GM12878 (cell line): ENCODE measurements at regions not wholly inside any gene's neighbourhood (a gene's known extent, or its start where the extent isn't known, plus 50 kb on each side); places are given as distances from the start of the nearest gene placed in this dataset.

Experiments
- ATAC-seq: fragments of 200-7000 bp; cut with Tn5 transposase; 3 replicates; pipeline ENCODE4 v1.9.1; 2020; ENCODE audit warnings: mild to moderate bottlenecking, moderate library complexity
- BruUV-seq: library from RNA; stranded (reverse); fragments of 400-500 nt; replicated peaks from 2 replicates; lab custom pipeline; 2021; lab: Mats Ljungman, UMichigan
- CTCF ChIA-PET: fragments of 300-600 bp; sonication (Branson Sonifier 250); formaldehyde crosslinking; extraction: SDS; loops from one replicate; lab custom pipeline; 2021; ENCODE audit warnings: inconsistent platforms; lab: Yijun Ruan, JAX
- POLR2A ChIA-PET: fragments of 350-600 bp; formaldehyde crosslinking; extraction: SDS; loops from one replicate; lab custom pipeline; 2021; ENCODE audit warnings: inconsistent platforms; lab: Charles Lee
- RAD21 ChIA-PET: fragments of 300-600 bp; sonication (Branson Sonifier 250); formaldehyde crosslinking; loops from one replicate; lab custom pipeline; 2023; ENCODE audit warnings: antibody characterized with exemption; ENCODE audit not compliant: unreplicated experiment; lab: Charles Lee
- SMC1A ChIA-PET: fragments of 300-600 bp; sonication (Branson Sonifier 250); formaldehyde crosslinking; loops from one replicate; lab custom pipeline; 2023; ENCODE audit not compliant: unreplicated experiment, uncharacterized antibody; lab: Charles Lee
- DNase-seq: peaks from one replicate; pipeline ENCODE4 v3.0.0-alpha.2; 2011; ENCODE audit warnings: low read depth, low spot score
- FAIRE-seq: peaks from 3 replicates; lab custom pipeline; 2011; peaks lifted over from hg19 to GRCh38; lab: Jason Lieb, UNC
- H2AFZ ChIP-seq: 2 replicates; pipeline ENCODE4 v1.6.0; 2011; ENCODE audit warnings: low read depth, low read length, control low read depth; ENCODE audit not compliant: control insufficient read depth
- H3K27ac ChIP-seq: 2 replicates; pipeline ENCODE4 v1.5.1; 2011; ENCODE audit warnings: control low read depth; ENCODE audit not compliant: control insufficient read depth, insufficient read depth
- H3K27me3 ChIP-seq, 2 experiments: replicated peaks in 1 of 2; 2 replicates each; pipeline versions ENCODE4 v1.6.0 to v1.6.1; 2011; ENCODE audit warnings: low read length in 1 of 2; ENCODE audit not compliant: control insufficient read depth in 2 of 2, insufficient read depth in 2 of 2
- H3K36me3 ChIP-seq, 2 experiments: 2 replicates each; pipeline ENCODE4 v1.5.1; 2011; ENCODE audit warnings: low read length in 1 of 2; ENCODE audit not compliant: control insufficient read depth in 2 of 2, insufficient read depth in 2 of 2
- H3K4me1 ChIP-seq: 2 replicates; pipeline ENCODE4 v1.6.1; 2011; ENCODE audit warnings: mild to moderate bottlenecking, low read length, moderate library complexity, mixed read lengths; ENCODE audit not compliant: control insufficient read depth, insufficient read depth
- H3K4me2 ChIP-seq: 2 replicates; pipeline ENCODE4 v1.6.0; 2011; ENCODE audit warnings: control low read depth; ENCODE audit not compliant: control insufficient read depth, insufficient read depth
- H3K4me3 ChIP-seq: fragments of 200-600 bp; sonication (generic); 2 replicates; pipeline ENCODE4 v1.5.1; 2016
- H3K79me2 ChIP-seq: 2 replicates; pipeline ENCODE4 v1.6.0; 2011; ENCODE audit warnings: low read length; ENCODE audit not compliant: control insufficient read depth, insufficient read depth
- H3K9ac ChIP-seq: 2 replicates; pipeline ENCODE4 v1.8.0; 2011; ENCODE audit warnings: low read length, control low read depth, mixed read lengths; ENCODE audit not compliant: control insufficient read depth, insufficient read depth
- H3K9me3 ChIP-seq: replicated peaks from 3 replicates; pipeline ENCODE4 v1.5.1; 2011; ENCODE audit warnings: mild to moderate bottlenecking, low read length; ENCODE audit not compliant: control insufficient read depth, insufficient read depth
- H4K20me1 ChIP-seq: 2 replicates; pipeline ENCODE4 v1.6.0; 2011; ENCODE audit not compliant: control insufficient read depth, insufficient read depth
- CEBPB ChIP-seq, 2 experiments: fragments of 150-350 bp in 1 of 2; IDR thresholded peaks; 2 replicates each; pipeline ENCODE4 v1.6.1; 2012 to 2014; ENCODE audit warnings: low read depth in 2 of 2, low read length in 2 of 2, borderline replicate concordance in 1 of 2, inconsistent platforms in 1 of 2
- CREM ChIP-seq: IDR thresholded peaks from 2 replicates; pipeline ENCODE4 v1.6.1; 2014; ENCODE audit warnings: antibody characterized with exemption, low read depth
- EZH2 ChIP-seq: IDR thresholded peaks from 2 replicates; pipeline ENCODE4 v1.6.1; 2012; ENCODE audit warnings: low read depth, mild to moderate bottlenecking, control low read depth, inconsistent platforms, low read length, borderline replicate concordance; ENCODE audit not compliant: control insufficient read depth
- FOS ChIP-seq: IDR thresholded peaks from 3 replicates; pipeline ENCODE4 v1.6.1; 2011; ENCODE audit warnings: borderline replicate concordance; ENCODE audit not compliant: insufficient read length; ENCODE audit errors: extremely low read depth
- GABPA ChIP-seq: IDR thresholded peaks from 2 replicates; pipeline ENCODE4 v1.6.1; 2014; ENCODE audit warnings: antibody characterized with exemption, low read depth, mild to moderate bottlenecking, inconsistent platforms
- MEF2B ChIP-seq: fragments of 450-650 bp; IDR thresholded peaks from 2 replicates; pipeline ENCODE4 v1.6.1; 2018; ENCODE audit warnings: mild to moderate bottlenecking, moderate library complexity; ENCODE audit not compliant: partially characterized antibody, poor library complexity, severe bottlenecking
- MLLT1 ChIP-seq: fragments of 450-650 bp; IDR thresholded peaks from 2 replicates; pipeline ENCODE4 v1.6.1; 2016; ENCODE audit warnings: mild to moderate bottlenecking
- MXI1 ChIP-seq: fragments of 150-350 bp; IDR thresholded peaks from 2 replicates; pipeline ENCODE4 v1.6.1; 2011; ENCODE audit warnings: low read depth, mild to moderate bottlenecking, inconsistent platforms, low read length, improper control_type of control experiment
- RELB ChIP-seq: fragments of 450-650 bp; IDR thresholded peaks from 2 replicates; pipeline ENCODE4 v1.6.1; 2017; ENCODE audit warnings: low read depth, mild to moderate bottlenecking, moderate library complexity
- SIX5 ChIP-seq: IDR thresholded peaks from 2 replicates; pipeline ENCODE4 v1.6.1; 2011; ENCODE audit warnings: mild to moderate bottlenecking, low read depth, low read length, moderate library complexity; ENCODE audit not compliant: severe bottlenecking
- SP1 ChIP-seq: IDR thresholded peaks from one replicate; pipeline ENCODE4 v1.6.1; 2011; ENCODE audit warnings: low read depth, low read length
- TAF1 ChIP-seq: IDR thresholded peaks from 2 replicates; pipeline ENCODE4 v1.6.1; 2011; ENCODE audit warnings: mild to moderate bottlenecking, low read depth, low read length, borderline replicate concordance
- TCF12 ChIP-seq: IDR thresholded peaks from 2 replicates; pipeline ENCODE4 v1.6.1; 2011; ENCODE audit warnings: low read depth, mild to moderate bottlenecking, low read length
- ZSCAN29 ChIP-seq: fragments of 450-650 bp; IDR thresholded peaks from 2 replicates; pipeline ENCODE4 v1.6.1; 2017; ENCODE audit warnings: mild to moderate bottlenecking, moderate library complexity
- WGBS: methylation state at CpG from one replicate; pipeline ENCODE4 v1.1.6; 2016; ENCODE audit warnings: low lambda C conversion rate; ENCODE audit not compliant: insufficient replicate concordance, insufficient coverage; ENCODE audit errors: missing lambda C conversion rate; 5-methylcytosine and 5-hydroxymethylcytosine counted together
- in situ Hi-C: fragments of 300-500 bp; cut with MboI; formaldehyde crosslinking; loops from 9 replicates; pipeline ENCODE4 v1.14.3; 2018; ENCODE audit warnings: mixed read lengths
- intact Hi-C: fragments of 100-400 bp; cut with micrococcal nuclease; formaldehyde crosslinking; loops from one replicate; pipeline ENCODE4 v1.14.2; 2022; ENCODE audit not compliant: unreplicated experiment

GRCh38 chr9:71485326-71485725 lies 283.0 kb downstream of the CEMIP2 start:
- no TSS peak for BruUV-seq
- ChIA-PET RAD21 (no interaction called here), CTCF (no interaction called here), SMC1A (no interaction called here), POLR2A (no interaction called here)
- intact Hi-C loops (no loop called here), in situ Hi-C loops (no loop called here)
- 21% methylated on average over 2 of the region's 2 CpGs for WGBS
- DNase-seq: no peak
- Histone ChIP-seq H3K4me2 (no peak overlapping the region), H3K36me3 (no peaks in the 10 kb centered on the region), H3K4me3 (no peak overlapping the region), H3K9me3 (no peaks in the 10 kb centered on the region), H3K27me3 (no peaks in the 10 kb centered on the region; a peak in 1 of 4 replicates), H4K20me1 (no peaks in the 10 kb centered on the region), H3K9ac (no peak overlapping the region), H2AFZ (no peak overlapping the region), H3K79me2 (no peaks in the 10 kb centered on the region), H3K4me1 (no peaks in the 10 kb centered on the region), H3K27ac (no peak overlapping the region)
- ATAC-seq: no peak
- no peak for TF ChIP-seq MEF2B
- TF ChIP-seq SP1: no peak
- no peak for TF ChIP-seq MXI1
- TF ChIP-seq TCF12: no peak
- TF ChIP-seq CREM: no peak
- TF ChIP-seq GABPA: no peak
- TF ChIP-seq CEBPB (IDR thresholded peaks at IDR 0.05; ENCODE audit: borderline replicate concordance in 1 of 2, low read depth in 2 of 2, low read length in 2 of 2): no peak
- TF ChIP-seq RELB: no peak
- TF ChIP-seq FOS: no peak
- no peak for TF ChIP-seq EZH2
- TF ChIP-seq TAF1: no peak
- TF ChIP-seq MLLT1: no peak
- TF ChIP-seq SIX5: no peak
- no peak for TF ChIP-seq ZSCAN29
- FAIRE-seq: no peak
